Stomach smooth muscle (tissue), 2 donors: ENCODE measurements at regions not wholly inside any gene's neighbourhood (a gene's known extent, or its start where the extent isn't known, plus 50 kb on each side); places are given as distances from the start of the nearest gene placed in this dataset.
"Not testable (repeated sequence)": the region's sequence is repeated elsewhere in the genome, so short reads cannot be mapped to it uniquely, and the experiment has no call there.

Experiments
- H3K27ac ChIP-seq: one replicate; pipeline ENCODE4 v1.7.0; 2013; ENCODE audit warnings: mild to moderate bottlenecking, low read length, inconsistent platforms
- H3K27me3 ChIP-seq, 2 donors: one replicate each; pipeline ENCODE4 v1.7.0; 2013; ENCODE audit warnings: low read length in 2 of 2; ENCODE audit not compliant: insufficient read depth in 2 of 2, control insufficient read depth in 1 of 2
- H3K36me3 ChIP-seq, 2 donors: one replicate each; pipeline ENCODE4 v1.7.0; 2013; ENCODE audit warnings: low read length in 2 of 2; ENCODE audit not compliant: control insufficient read depth in 2 of 2, insufficient read depth in 2 of 2
- H3K4me1 ChIP-seq: one replicate; pipeline ENCODE4 v1.7.0; 2013; ENCODE audit warnings: low read length; ENCODE audit not compliant: control insufficient read depth, insufficient read depth
- H3K4me3 ChIP-seq, 2 donors: one replicate each; pipeline ENCODE4 v1.7.0; 2013; ENCODE audit warnings: low read length in 2 of 2
- H3K9ac ChIP-seq, 2 donors: one replicate each; pipeline ENCODE4 v1.7.0; 2013; ENCODE audit warnings: low read length in 2 of 2, mild to moderate bottlenecking in 1 of 2
- H3K9me3 ChIP-seq, 2 donors: one replicate each; pipeline ENCODE4 v1.7.0; 2013; ENCODE audit warnings: low read length in 2 of 2; ENCODE audit not compliant: control insufficient read depth in 2 of 2
- donor health status: healthy.
- donor health status: Pancreatic carcinoma.

GRCh38 chr10:91745090-91745831 lies 53.0 kb upstream of the TNKS2 start:
- no peak overlapping the region for H3K4me3 ChIP-seq
- H3K27me3 ChIP-seq = peaks cover 0 to 6% of the 10 kb centered on the region in 2 donors
- no peaks in the 10 kb centered on the region for H3K9me3 ChIP-seq
- H3K36me3 ChIP-seq = no peaks in the 10 kb centered on the region
- peaks cover 2% of the 10 kb centered on the region for H3K4me1 ChIP-seq
- H3K9ac ChIP-seq = no peak overlapping the region
- no peak overlapping the region for H3K27ac ChIP-seq

- Histone ChIP-seq H3K36me3 (no peaks in the 10 kb centered on the region), H3K9ac (no peak overlapping the region), H3K27ac (no peak overlapping the region), H3K9me3 (no peaks in the 10 kb centered on the region), H3K4me1 (peaks cover 2% of the 10 kb centered on the region), H3K27me3 (peaks cover 0 to 6% of the 10 kb centered on the region in 2 donors), H3K4me3 (no peak overlapping the region)
Measured at GRCh38 chr10:91743465-91743864, 54.8 kb upstream of the TNKS2 start.

- H3K4me3 ChIP-seq = no peak overlapping the region
- no peak overlapping the region for H3K27ac ChIP-seq
- peaks cover 0 to 6% of the 10 kb centered on the region in 2 donors for H3K27me3 ChIP-seq
- H3K36me3 ChIP-seq = no peaks in the 10 kb centered on the region
- peaks cover 2% of the 10 kb centered on the region for H3K4me1 ChIP-seq
- no peak overlapping the region for H3K9ac ChIP-seq
- no peaks in the 10 kb centered on the region for H3K9me3 ChIP-seq
Measured at GRCh38 chr10:91742229-91742628, 56.0 kb upstream of the TNKS2 start.

GRCh38 chr10:91741356-91741755 lies 56.9 kb upstream of the TNKS2 start:
- Histone ChIP-seq H3K4me1 (peaks cover 2% of the 10 kb centered on the region), H3K4me3 (no peak overlapping the region), H3K9ac (no peak overlapping the region), H3K36me3 (no peaks in the 10 kb centered on the region), H3K9me3 (no peaks in the 10 kb centered on the region), H3K27ac (no peak overlapping the region), H3K27me3 (peaks cover 0 to 6% of the 10 kb centered on the region in 2 donors)

GRCh38 chr10:91740353-91740924 lies 57.8 kb upstream of the TNKS2 start:
- Histone ChIP-seq H3K4me1 (peaks cover 2% of the 10 kb centered on the region), H3K9ac (no peak overlapping the region), H3K9me3 (no peaks in the 10 kb centered on the region), H3K4me3 (no peak overlapping the region), H3K27ac (no peak overlapping the region), H3K36me3 (no peaks in the 10 kb centered on the region), H3K27me3 (peaks cover 0 to 6% of the 10 kb centered on the region in 2 donors)

- not testable (repeated sequence) for H3K27ac ChIP-seq, H3K4me1 ChIP-seq, H3K4me3 ChIP-seq, H3K9ac ChIP-seq, H3K36me3 ChIP-seq, H3K27me3 ChIP-seq, H3K9me3 ChIP-seq
Measured at GRCh38 chr10:91732265-91732664, 66.0 kb upstream of the TNKS2 start.

- not testable (repeated sequence) for H3K9me3 ChIP-seq, H3K4me3 ChIP-seq, H3K27ac ChIP-seq, H3K36me3 ChIP-seq, H3K9ac ChIP-seq, H3K4me1 ChIP-seq, H3K27me3 ChIP-seq
Measured at GRCh38 chr10:91729339-91729738, 68.9 kb upstream of the TNKS2 start.

GRCh38 chr10:91726355-91726754 lies 71.9 kb upstream of the TNKS2 start:
- H3K36me3 ChIP-seq = no peaks in the 10 kb centered on the region
- H3K9me3 ChIP-seq = no peaks in the 10 kb centered on the region
- H3K27ac ChIP-seq = no peak overlapping the region
- H3K4me3 ChIP-seq = no peak overlapping the region
- no peak overlapping the region for H3K9ac ChIP-seq
- H3K27me3 ChIP-seq = no peaks in the 10 kb centered on the region
- no peaks in the 10 kb centered on the region for H3K4me1 ChIP-seq

GRCh38 chr10:91724933-91725332 lies 73.3 kb upstream of the TNKS2 start:
- H3K9ac ChIP-seq = no peak overlapping the region
- H3K4me1 ChIP-seq = no peaks in the 10 kb centered on the region
- H3K36me3 ChIP-seq = no peaks in the 10 kb centered on the region
- H3K9me3 ChIP-seq = no peaks in the 10 kb centered on the region
- H3K27me3 ChIP-seq = no peaks in the 10 kb centered on the region
- no peak overlapping the region for H3K4me3 ChIP-seq
- H3K27ac ChIP-seq = no peak overlapping the region

- no peaks in the 10 kb centered on the region for H3K9me3 ChIP-seq
- no peaks in the 10 kb centered on the region for H3K36me3 ChIP-seq
- H3K4me3 ChIP-seq = no peak overlapping the region
- H3K9ac ChIP-seq = no peak overlapping the region
- H3K27me3 ChIP-seq = no peaks in the 10 kb centered on the region
- H3K4me1 ChIP-seq = peaks cover 6% of the 10 kb centered on the region
- H3K27ac ChIP-seq = no peak overlapping the region
Measured at GRCh38 chr10:91713461-91714072, 80.7 kb upstream of the PPP1R3C start.
